ENCODE measurements at regions not wholly inside any gene's neighbourhood (a gene's known extent, or its start where the extent isn't known, plus 50 kb on each side); places are given as distances from the start of the nearest gene placed in this dataset.

- no peak for TF ChIP-seq FOXM1 (IDR thresholded peaks at IDR 0.05; ENCODE audit: borderline replicate concordance, low read depth)
- TF ChIP-seq USF1 (IDR thresholded peaks at IDR 0.05) = no peak
- TF ChIP-seq RAD21 (IDR thresholded peaks at IDR 0.05; ENCODE audit: low read depth) = no peak
- TF ChIP-seq ZBTB7A (IDR thresholded peaks at IDR 0.05; ENCODE audit: low read depth) = no peak
- no peak for TF ChIP-seq TCF12 (IDR thresholded peaks at IDR 0.05; ENCODE audit: low read depth)
- no peak for TF ChIP-seq TEAD4 (IDR thresholded peaks at IDR 0.05)
- TF ChIP-seq TAF1 (IDR thresholded peaks at IDR 0.05; ENCODE audit: low read depth) = no peak
- TF ChIP-seq EP300 (IDR thresholded peaks at IDR 0.05; ENCODE audit: borderline replicate concordance) = no peak
- TF ChIP-seq NFIC (IDR thresholded peaks at IDR 0.05) = no peak
- TF ChIP-seq YY1 (IDR thresholded peaks at IDR 0.05; ENCODE audit: low read depth) = no peak
- TF ChIP-seq MAX (IDR thresholded peaks at IDR 0.05) = no peak
- no peak for TF ChIP-seq CREB1 (IDR thresholded peaks at IDR 0.05; ENCODE audit: low read depth)
- no peak for TF ChIP-seq CEBPB (IDR thresholded peaks at IDR 0.05)
- TF ChIP-seq EGR1 (IDR thresholded peaks at IDR 0.05) = no peak
- TF ChIP-seq, protein P1, sequence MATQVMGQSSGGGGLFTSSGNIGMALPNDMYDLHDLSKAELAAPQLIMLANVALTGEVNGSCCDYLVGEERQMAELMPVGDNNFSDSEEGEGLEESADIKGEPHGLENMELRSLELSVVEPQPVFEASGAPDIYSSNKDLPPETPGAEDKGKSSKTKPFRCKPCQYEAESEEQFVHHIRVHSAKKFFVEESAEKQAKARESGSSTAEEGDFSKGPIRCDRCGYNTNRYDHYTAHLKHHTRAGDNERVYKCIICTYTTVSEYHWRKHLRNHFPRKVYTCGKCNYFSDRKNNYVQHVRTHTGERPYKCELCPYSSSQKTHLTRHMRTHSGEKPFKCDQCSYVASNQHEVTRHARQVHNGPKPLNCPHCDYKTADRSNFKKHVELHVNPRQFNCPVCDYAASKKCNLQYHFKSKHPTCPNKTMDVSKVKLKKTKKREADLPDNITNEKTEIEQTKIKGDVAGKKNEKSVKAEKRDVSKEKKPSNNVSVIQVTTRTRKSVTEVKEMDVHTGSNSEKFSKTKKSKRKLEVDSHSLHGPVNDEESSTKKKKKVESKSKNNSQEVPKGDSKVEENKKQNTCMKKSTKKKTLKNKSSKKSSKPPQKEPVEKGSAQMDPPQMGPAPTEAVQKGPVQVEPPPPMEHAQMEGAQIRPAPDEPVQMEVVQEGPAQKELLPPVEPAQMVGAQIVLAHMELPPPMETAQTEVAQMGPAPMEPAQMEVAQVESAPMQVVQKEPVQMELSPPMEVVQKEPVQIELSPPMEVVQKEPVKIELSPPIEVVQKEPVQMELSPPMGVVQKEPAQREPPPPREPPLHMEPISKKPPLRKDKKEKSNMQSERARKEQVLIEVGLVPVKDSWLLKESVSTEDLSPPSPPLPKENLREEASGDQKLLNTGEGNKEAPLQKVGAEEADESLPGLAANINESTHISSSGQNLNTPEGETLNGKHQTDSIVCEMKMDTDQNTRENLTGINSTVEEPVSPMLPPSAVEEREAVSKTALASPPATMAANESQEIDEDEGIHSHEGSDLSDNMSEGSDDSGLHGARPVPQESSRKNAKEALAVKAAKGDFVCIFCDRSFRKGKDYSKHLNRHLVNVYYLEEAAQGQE (IDR thresholded peaks at IDR 0.05; ENCODE audit: low read depth) = no peak
These were observed 406.5 kb upstream of the SHH start for GRCh38 chr7:156218544-156219306.

- no peak for TF ChIP-seq EGR1 (IDR thresholded peaks at IDR 0.05)
- TF ChIP-seq ZBTB7A (IDR thresholded peaks at IDR 0.05; ENCODE audit: low read depth) = no peak
- TF ChIP-seq TCF12 (IDR thresholded peaks at IDR 0.05; ENCODE audit: low read depth) = no peak
- TF ChIP-seq NFIC (IDR thresholded peaks at IDR 0.05) = no peak
- TF ChIP-seq YY1 (IDR thresholded peaks at IDR 0.05; ENCODE audit: low read depth) = no peak
- no peak for TF ChIP-seq CEBPB (IDR thresholded peaks at IDR 0.05)
- no peak for TF ChIP-seq FOXM1 (IDR thresholded peaks at IDR 0.05; ENCODE audit: borderline replicate concordance, low read depth)
- TF ChIP-seq RAD21 (IDR thresholded peaks at IDR 0.05; ENCODE audit: low read depth) = no peak
- TF ChIP-seq MAX (IDR thresholded peaks at IDR 0.05) = no peak
- TF ChIP-seq EP300 (IDR thresholded peaks at IDR 0.05; ENCODE audit: borderline replicate concordance) = no peak
- no peak for TF ChIP-seq TAF1 (IDR thresholded peaks at IDR 0.05; ENCODE audit: low read depth)
- TF ChIP-seq TEAD4 (IDR thresholded peaks at IDR 0.05) = no peak
- no peak for TF ChIP-seq USF1 (IDR thresholded peaks at IDR 0.05)
- TF ChIP-seq CREB1 (IDR thresholded peaks at IDR 0.05; ENCODE audit: low read depth) = no peak
- TF ChIP-seq, protein P1 (IDR thresholded peaks at IDR 0.05; ENCODE audit: low read depth) = no peak
These were observed 405.5 kb upstream of the SHH start for GRCh38 chr7:156217803-156218202.

- TF ChIP-seq CREB1 (IDR thresholded peaks at IDR 0.05; ENCODE audit: low read depth) (no peak), TCF12 (IDR thresholded peaks at IDR 0.05; ENCODE audit: low read depth) (no peak), RAD21 (IDR thresholded peaks at IDR 0.05; ENCODE audit: low read depth) (no peak), ZBTB7A (IDR thresholded peaks at IDR 0.05; ENCODE audit: low read depth) (no peak), USF1 (IDR thresholded peaks at IDR 0.05) (no peak), TEAD4 (IDR thresholded peaks at IDR 0.05) (no peak), EGR1 (IDR thresholded peaks at IDR 0.05) (no peak), NFIC (IDR thresholded peaks at IDR 0.05) (no peak)
- TF ChIP-seq, protein P1 (IDR thresholded peaks at IDR 0.05; ENCODE audit: low read depth) = no peak
These were observed 396.8 kb upstream of the SHH start for GRCh38 chr7:156209087-156209486.

Measured in Ishikawa (cell line).